Upper lobe of right lung (tissue), 1 donor: ENCODE measurements at regions not wholly inside any gene's neighbourhood (a gene's known extent, or its start where the extent isn't known, plus 50 kb on each side); places are given as distances from the start of the nearest gene placed in this dataset.

Experiments
- ATAC-seq: fragments of 200-7000 bp; cut with Tn5 transposase; one replicate; pipeline ENCODE4 v1.9.1; 2020; ENCODE audit warnings: mild to moderate bottlenecking, moderate library complexity
- DNase-seq: peaks from one replicate; pipeline ENCODE4 v3.0.0-alpha.2; 2020
- H3K27ac ChIP-seq: fragments of 200-600 bp; one replicate; pipeline ENCODE4 v1.8.0; 2022
- H3K27me3 ChIP-seq: fragments of 200-600 bp; one replicate; pipeline ENCODE4 v1.8.0; 2022; ENCODE audit warnings: mild to moderate bottlenecking
- H3K36me3 ChIP-seq: fragments of 200-600 bp; one replicate; pipeline ENCODE4 v1.8.0; 2022
- H3K4me1 ChIP-seq: fragments of 200-600 bp; one replicate; pipeline ENCODE4 v1.8.0; 2022
- H3K4me3 ChIP-seq: fragments of 200-600 bp; one replicate; pipeline ENCODE4 v1.8.0; 2022; ENCODE audit warnings: mild to moderate bottlenecking
- H3K9me3 ChIP-seq: fragments of 200-600 bp; one replicate; pipeline ENCODE4 v1.8.0; 2022
- intact Hi-C: fragments of 100-400 bp; cut with DNase I; formaldehyde crosslinking; loops from one replicate; pipeline ENCODE4 v1.11.0; 2022
- TF ChIP-seq, protein P1 (sequence below): fragments of 200-600 bp; IDR thresholded peaks from one replicate; pipeline ENCODE4 v1.8.0; 2022; ENCODE audit warnings: antibody characterized with exemption
- donor health status: DM: no; HTN: yes; CAD: no; lungs with severe emphysema.

DNA sequence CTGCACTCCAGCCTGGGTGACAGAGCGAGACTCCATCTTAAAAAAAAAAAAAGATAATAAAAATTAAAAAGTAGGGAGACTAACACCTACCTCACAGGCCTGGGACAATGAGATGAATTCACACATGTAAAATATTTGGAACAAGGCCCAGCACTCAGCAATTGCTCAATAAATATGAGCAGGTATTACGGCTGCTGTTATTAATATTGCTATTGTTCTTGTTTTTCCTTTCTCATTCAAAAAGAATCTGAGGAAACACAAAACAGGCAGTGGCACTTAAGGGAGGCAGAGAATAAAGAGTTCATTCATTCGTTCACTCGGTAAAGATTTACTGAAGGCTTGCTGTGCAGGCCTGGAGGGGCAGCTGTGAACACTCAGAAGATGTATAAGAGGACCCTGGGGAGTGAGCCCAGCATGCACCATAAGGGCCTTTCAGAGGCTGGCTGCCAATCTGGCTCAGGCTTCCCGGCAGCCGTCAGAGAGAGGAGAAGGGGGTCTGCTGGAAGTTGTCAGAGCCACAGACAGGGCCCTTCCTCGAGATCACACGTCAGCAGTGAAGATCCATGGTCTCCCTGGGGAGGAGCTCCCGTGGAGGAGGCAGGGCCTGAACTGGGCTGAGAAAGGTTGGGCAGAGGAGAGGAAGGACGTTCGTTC lies 51.6 kb upstream of the TCF20 start:
- intact Hi-C loops: no loop called here
- no peaks in the 10 kb centered on the region for H3K9me3 ChIP-seq
- H3K27me3 ChIP-seq: no peaks in the 10 kb centered on the region
- DNase-seq: no peak
- H3K27ac ChIP-seq: no peak overlapping the region
- H3K4me3 ChIP-seq: no peak overlapping the region
- H3K36me3 ChIP-seq: no peaks in the 10 kb centered on the region
- TF ChIP-seq, protein P1, sequence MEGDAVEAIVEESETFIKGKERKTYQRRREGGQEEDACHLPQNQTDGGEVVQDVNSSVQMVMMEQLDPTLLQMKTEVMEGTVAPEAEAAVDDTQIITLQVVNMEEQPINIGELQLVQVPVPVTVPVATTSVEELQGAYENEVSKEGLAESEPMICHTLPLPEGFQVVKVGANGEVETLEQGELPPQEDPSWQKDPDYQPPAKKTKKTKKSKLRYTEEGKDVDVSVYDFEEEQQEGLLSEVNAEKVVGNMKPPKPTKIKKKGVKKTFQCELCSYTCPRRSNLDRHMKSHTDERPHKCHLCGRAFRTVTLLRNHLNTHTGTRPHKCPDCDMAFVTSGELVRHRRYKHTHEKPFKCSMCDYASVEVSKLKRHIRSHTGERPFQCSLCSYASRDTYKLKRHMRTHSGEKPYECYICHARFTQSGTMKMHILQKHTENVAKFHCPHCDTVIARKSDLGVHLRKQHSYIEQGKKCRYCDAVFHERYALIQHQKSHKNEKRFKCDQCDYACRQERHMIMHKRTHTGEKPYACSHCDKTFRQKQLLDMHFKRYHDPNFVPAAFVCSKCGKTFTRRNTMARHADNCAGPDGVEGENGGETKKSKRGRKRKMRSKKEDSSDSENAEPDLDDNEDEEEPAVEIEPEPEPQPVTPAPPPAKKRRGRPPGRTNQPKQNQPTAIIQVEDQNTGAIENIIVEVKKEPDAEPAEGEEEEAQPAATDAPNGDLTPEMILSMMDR: no peak
- no peaks in the 10 kb centered on the region for H3K4me1 ChIP-seq
- ATAC-seq: no peak

DNA sequence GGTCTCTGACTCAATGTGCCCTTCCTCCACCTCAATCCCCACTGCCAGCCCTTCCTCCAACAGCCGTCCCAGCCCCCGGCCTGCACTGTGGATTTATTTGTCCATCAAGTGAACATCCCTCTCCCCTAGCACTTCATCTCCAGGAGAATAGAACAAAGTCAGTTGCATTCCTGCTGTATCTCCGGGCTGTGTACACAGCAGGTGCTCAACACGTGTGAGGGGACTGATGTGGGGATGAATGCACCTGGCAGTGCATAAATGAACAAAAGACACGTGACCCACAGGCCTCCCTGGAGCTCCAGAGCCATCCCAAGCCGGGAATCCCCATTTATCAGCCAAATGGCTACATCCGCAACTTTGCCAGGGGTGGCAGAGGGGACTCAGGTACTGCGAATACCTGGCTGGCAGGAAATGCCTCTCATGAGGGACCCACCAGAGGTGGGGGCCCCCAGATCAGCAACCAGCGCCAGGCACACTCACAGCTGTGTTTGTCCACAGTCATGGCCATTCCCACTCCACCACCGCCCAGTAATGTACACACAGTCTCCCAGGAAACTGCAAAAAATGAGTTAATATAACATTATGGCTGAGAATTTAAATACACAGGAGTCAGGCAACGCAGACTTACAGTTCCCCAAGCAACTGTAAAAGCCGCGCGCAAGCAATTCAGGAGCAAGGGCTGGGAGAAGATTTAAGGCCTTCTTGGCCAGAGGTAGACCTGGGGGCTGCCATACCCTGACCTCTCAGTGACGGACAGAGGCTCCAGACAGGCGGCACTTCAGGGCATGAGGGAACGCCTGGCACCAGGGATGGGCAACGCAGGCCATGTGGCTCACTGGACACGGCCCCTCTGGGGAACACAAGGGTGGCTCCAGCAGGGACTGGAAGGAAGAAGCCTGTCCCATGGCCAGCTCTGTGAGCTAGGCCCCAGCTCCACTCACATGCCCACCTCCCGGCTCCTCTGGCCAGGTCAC lies 50.3 kb upstream of the TCF20 start:
- H3K9me3 ChIP-seq: no peaks in the 10 kb centered on the region
- DNase-seq (no peak), ATAC-seq (no peak)
- H3K36me3 ChIP-seq: no peaks in the 10 kb centered on the region
- intact Hi-C loops: no loop called here
- H3K4me3 ChIP-seq: no peak overlapping the region
- H3K4me1 ChIP-seq: no peaks in the 10 kb centered on the region
- TF ChIP-seq, protein P1: no peak
- H3K27me3 ChIP-seq: no peaks in the 10 kb centered on the region
- H3K27ac ChIP-seq: no peak overlapping the region
